ENCODE measurements at regions not wholly inside any gene's neighbourhood (a gene's known extent, or its start where the extent isn't known, plus 50 kb on each side); places are given as distances from the start of the nearest gene placed in this dataset.

DNA sequence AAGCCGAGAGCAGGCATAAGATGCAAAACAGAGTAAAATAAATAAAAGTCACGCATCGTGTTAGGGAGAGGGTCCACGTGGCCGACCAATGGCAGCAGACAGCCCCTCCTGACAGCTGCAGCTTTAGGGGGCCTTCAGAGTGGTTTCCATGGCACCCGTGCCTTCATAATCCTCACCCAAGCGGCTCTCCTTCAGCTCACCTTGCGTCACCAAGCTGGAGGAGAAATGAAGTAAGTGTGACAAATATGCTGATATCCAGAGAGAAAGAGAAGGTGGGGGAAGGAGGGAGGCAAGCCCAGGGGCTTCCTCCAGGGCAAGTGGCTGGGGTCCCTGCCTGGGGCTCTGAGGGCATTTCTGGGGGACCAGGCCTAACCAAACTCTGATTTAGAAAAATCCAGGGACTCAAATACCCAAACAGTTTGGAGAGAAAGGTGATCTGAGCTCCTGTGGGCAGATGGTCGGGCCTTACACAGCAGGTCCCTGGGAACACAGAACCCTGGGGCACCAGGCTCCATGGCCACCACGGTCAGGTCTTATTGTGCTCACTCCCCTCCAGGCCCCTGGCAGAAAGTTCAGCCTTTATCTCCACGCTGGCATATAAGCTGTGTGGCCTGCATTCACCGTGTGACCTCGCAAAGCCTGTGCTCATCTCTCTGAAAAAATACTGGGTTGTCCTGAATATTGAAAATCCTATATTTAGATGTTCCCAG lies 80.7 kb upstream of the TNRC6C start:
- DNase-seq (ENCODE audit: extremely low read depth, low read depth), result no peak
- TF ChIP-seq, protein P1, sequence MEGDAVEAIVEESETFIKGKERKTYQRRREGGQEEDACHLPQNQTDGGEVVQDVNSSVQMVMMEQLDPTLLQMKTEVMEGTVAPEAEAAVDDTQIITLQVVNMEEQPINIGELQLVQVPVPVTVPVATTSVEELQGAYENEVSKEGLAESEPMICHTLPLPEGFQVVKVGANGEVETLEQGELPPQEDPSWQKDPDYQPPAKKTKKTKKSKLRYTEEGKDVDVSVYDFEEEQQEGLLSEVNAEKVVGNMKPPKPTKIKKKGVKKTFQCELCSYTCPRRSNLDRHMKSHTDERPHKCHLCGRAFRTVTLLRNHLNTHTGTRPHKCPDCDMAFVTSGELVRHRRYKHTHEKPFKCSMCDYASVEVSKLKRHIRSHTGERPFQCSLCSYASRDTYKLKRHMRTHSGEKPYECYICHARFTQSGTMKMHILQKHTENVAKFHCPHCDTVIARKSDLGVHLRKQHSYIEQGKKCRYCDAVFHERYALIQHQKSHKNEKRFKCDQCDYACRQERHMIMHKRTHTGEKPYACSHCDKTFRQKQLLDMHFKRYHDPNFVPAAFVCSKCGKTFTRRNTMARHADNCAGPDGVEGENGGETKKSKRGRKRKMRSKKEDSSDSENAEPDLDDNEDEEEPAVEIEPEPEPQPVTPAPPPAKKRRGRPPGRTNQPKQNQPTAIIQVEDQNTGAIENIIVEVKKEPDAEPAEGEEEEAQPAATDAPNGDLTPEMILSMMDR (IDR thresholded peaks at IDR 0.05; ENCODE audit: low read depth, low read length), result no peak

DNA sequence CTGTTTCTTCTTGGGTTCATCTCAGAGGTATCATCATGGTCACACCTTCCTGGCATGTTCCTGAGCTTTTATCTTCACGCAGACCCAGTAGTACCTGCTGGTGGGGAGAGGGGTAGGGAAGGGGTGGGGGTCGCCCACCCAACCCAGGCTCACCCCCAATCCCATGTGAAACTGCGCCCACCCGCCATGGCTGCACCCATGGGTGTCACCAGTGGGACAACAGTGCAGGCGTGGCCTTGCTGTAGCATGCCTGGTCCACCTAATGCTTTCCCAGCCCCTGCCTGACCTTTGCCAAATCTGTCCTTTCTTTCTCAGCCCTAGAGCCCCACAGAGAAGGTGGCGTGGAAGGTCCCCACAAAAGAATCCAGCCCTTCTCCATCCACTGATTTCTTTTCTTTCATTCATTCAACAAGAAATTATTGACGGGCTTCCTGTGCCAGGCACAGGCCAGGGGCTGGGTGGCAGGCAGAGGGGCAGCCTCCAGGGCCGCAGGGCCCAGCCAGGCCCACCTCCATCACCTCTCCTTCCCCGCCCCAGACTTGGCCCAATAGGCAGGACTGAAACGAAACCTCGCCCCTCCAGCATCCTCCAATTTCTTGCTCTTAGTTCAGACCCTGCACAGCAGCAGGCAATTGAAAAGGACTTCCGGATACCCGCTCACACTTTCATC lies 79.1 kb upstream of the TNRC6C start:
- TF ChIP-seq, protein P1 (IDR thresholded peaks at IDR 0.05; ENCODE audit: low read depth, low read length), result no peak

DNA sequence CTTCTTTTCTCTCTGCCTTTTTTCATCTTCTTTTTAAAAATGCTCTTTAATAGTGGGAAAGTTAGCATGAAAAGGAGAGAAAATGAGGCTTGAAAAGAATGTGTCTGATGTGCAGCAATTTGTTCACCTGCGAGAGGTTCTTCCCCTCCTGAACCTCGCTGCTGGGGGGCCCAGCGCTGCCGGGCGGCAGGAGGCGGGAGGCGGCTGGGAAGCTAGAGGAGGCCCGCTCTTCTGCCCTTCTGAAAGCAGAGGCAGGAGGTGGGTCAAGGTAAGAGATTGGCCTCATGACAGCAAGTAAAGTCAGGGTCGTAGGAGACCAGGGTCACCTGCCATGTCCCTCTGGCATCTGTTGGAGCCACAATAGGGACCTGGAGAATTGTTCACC lies 78.6 kb upstream of the TNRC6C start:
- DNase-seq (ENCODE audit: extremely low read depth, low read depth), result no peak
- TF ChIP-seq, protein P1 (IDR thresholded peaks at IDR 0.05; ENCODE audit: low read depth, low read length), result no peak

More for the DNA sequence above, 79.1 kb upstream of the TNRC6C start:
- DNase-seq (ENCODE audit: extremely low read depth, low read depth), result no peak

DNA sequence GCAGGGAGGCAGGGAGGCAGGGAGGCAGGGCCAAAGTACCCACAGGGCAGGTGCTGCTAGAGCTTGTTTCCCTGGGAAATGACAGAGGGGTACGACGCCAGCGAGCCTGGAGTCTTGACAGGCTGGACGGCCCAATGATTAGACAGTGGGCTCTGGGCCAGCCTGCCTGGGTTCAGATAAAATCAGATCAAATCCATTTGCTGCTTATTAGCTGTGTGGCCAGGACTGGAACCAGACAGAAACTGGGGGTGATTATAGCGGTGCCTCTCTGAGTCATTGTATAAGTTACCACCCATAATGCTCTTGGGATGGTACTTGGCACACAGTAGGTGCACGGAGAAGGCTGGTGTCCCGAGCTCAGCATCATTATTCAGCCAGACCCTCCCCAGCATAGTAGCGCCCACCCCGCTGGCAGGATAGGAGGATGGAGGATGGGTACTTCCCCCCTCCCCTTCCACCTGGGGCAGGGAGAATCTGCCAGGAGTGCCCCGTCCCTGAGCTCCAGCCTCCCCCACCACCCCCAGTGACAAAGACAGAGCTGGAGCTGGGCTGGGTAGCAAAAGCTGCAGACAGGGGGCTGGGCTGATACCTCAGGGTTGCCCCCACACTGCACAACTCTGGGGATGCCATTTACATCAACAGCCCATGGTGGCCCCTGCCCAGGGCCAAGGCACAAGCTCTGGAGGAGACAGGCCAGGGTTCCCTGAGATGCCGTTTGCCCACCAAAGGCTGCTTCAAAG lies 77.6 kb upstream of the TNRC6C start:
- TF ChIP-seq, protein P1 (IDR thresholded peaks at IDR 0.05; ENCODE audit: low read depth, low read length), result no peak
- no peak for DNase-seq (ENCODE audit: extremely low read depth, low read depth)

DNA sequence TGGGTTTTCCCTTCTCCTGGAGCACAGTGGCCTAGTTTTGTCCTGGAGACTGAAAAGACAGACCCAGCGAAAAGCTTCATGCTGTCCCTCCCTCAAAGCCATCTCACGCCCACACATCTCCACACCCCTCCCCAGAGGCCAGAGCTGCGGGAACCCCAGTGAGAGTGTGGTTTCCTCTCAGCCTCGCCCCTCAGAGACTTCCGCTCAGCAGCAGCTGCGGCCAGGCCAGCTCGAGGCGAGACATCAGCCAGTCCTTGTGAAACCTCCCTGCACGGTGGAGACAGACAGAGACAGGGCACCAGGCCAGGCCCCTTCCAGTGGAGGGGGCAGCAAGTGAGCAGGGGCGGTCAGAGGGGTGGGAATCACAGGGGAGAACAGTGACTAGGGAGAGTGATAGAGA lies 77.0 kb upstream of the TNRC6C start:
- no peak for DNase-seq (ENCODE audit: extremely low read depth, low read depth)
- TF ChIP-seq, protein P1 (IDR thresholded peaks at IDR 0.05; ENCODE audit: low read depth, low read length), result no peak

DNA sequence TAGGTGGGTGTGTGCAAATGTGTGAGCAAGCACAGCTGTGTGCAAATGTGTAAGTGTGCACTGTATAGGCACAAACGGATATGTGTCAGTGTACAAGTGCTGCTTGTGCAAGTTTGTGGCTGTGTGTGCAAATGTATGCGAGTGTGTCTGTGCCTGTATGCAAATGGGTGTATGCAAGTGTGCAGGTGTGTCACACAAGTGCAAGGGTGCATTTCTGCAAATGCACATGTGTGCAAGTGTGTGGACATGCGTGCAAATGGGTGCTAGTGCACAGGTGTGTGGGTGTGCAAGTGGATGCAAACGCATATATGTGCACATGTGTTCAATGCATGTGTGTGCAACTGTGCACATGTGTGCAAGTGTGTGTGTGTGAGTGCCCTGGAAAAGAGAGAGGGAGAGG lies 76.5 kb upstream of the TNRC6C start:
- TF ChIP-seq, protein P1 (IDR thresholded peaks at IDR 0.05; ENCODE audit: low read depth, low read length), result no peak

More for the DNA sequence above, 76.5 kb upstream of the TNRC6C start:
- no peak for DNase-seq (ENCODE audit: extremely low read depth, low read depth)

All from AG09319 (cell line).